Endothelial cell (in vitro differentiated cells): ENCODE measurements at regions not wholly inside any gene's neighbourhood (a gene's known extent, or its start where the extent isn't known, plus 50 kb on each side); places are given as distances from the start of the nearest gene placed in this dataset.

Source experiments
- DNase-seq: peaks from one replicate; pipeline ENCODE4 v3.0.0; 2021; ENCODE audit warnings: low spot score
- H3K27ac Mint-ChIP-seq: one replicate; pipeline ENCODE4 v1.8.0; 2021; ENCODE audit warnings: mixed read lengths, inconsistent platforms; ENCODE audit not compliant: unreplicated experiment
- H3K27me3 Mint-ChIP-seq: one replicate; pipeline ENCODE4 v1.8.0; 2021; ENCODE audit warnings: mild to moderate bottlenecking, moderate library complexity, mixed read lengths, inconsistent platforms; ENCODE audit not compliant: unreplicated experiment
- H3K36me3 Mint-ChIP-seq: one replicate; pipeline ENCODE4 v1.8.0; 2021; ENCODE audit warnings: mild to moderate bottlenecking, low read depth, mixed read lengths, inconsistent platforms; ENCODE audit not compliant: unreplicated experiment
- H3K4me1 Mint-ChIP-seq: one replicate; pipeline ENCODE4 v1.8.0; 2021; ENCODE audit warnings: mild to moderate bottlenecking, mixed read lengths, inconsistent platforms; ENCODE audit not compliant: unreplicated experiment
- H3K4me3 Mint-ChIP-seq: one replicate; pipeline ENCODE4 v1.8.0; 2021; ENCODE audit warnings: mild to moderate bottlenecking, mixed read lengths, inconsistent platforms; ENCODE audit not compliant: unreplicated experiment
- H3K9me3 Mint-ChIP-seq: one replicate; pipeline ENCODE4 v1.8.0; 2021; ENCODE audit warnings: mixed read lengths, inconsistent platforms; ENCODE audit not compliant: unreplicated experiment
- TF ChIP-seq, protein P1 (sequence below): fragments of 200-600 bp; sonication (generic); IDR thresholded peaks from one replicate; pipeline ENCODE4 v1.5.0; 2021; ENCODE audit warnings: antibody characterized with exemption; ENCODE audit not compliant: unreplicated experiment

GRCh38 chr5:88545338-88545737 is 276.7 kb upstream of the TMEM161B start:
- TF ChIP-seq, protein P1, sequence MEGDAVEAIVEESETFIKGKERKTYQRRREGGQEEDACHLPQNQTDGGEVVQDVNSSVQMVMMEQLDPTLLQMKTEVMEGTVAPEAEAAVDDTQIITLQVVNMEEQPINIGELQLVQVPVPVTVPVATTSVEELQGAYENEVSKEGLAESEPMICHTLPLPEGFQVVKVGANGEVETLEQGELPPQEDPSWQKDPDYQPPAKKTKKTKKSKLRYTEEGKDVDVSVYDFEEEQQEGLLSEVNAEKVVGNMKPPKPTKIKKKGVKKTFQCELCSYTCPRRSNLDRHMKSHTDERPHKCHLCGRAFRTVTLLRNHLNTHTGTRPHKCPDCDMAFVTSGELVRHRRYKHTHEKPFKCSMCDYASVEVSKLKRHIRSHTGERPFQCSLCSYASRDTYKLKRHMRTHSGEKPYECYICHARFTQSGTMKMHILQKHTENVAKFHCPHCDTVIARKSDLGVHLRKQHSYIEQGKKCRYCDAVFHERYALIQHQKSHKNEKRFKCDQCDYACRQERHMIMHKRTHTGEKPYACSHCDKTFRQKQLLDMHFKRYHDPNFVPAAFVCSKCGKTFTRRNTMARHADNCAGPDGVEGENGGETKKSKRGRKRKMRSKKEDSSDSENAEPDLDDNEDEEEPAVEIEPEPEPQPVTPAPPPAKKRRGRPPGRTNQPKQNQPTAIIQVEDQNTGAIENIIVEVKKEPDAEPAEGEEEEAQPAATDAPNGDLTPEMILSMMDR = no peak
- H3K36me3 Mint-ChIP-seq = no peaks in the 10 kb centered on the region
- no peak overlapping the region for H3K4me3 Mint-ChIP-seq
- no peak for DNase-seq
- H3K9me3 Mint-ChIP-seq = no peaks in the 10 kb centered on the region
- H3K27me3 Mint-ChIP-seq = no peaks in the 10 kb centered on the region
- H3K27ac Mint-ChIP-seq = no peak overlapping the region
- no peaks in the 10 kb centered on the region for H3K4me1 Mint-ChIP-seq

- Mint-ChIP-seq H3K36me3 (no peaks in the 10 kb centered on the region), H3K27ac (no peak overlapping the region), H3K9me3 (no peaks in the 10 kb centered on the region), H3K27me3 (no peaks in the 10 kb centered on the region), H3K4me3 (no peak overlapping the region), H3K4me1 (no peaks in the 10 kb centered on the region)
- TF ChIP-seq, protein P1 = no peak
- no peak for DNase-seq
Measured at GRCh38 chr5:88544671-88545070, 276.0 kb upstream of the TMEM161B start.

DNA sequence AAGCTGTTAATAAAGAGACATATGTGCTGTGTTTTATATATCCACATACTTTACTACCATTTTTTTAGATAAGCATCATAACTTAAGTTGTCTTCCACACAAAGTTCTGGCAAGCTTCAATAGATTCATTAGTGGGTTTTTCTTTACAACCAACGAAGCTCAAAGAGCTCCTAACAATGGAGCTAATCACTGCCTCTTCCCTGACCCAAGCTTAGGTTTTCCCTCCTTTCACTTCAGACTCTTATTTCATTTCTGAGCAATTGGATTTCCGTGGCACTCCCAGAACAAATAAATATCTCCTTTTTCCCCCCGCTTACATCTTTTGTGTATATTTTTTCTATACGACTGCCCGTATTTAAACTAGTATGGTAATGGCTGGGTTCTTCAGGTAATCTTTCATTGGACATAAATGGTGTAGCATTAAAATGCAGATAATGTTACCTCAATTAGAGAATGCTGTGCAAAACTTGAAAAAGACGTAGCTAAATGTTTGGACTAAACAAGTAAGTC is 275.5 kb upstream of the TMEM161B start:
- Mint-ChIP-seq H3K9me3 (no peaks in the 10 kb centered on the region), H3K36me3 (no peaks in the 10 kb centered on the region), H3K4me1 (no peaks in the 10 kb centered on the region), H3K27me3 (no peaks in the 10 kb centered on the region), H3K27ac (no peak overlapping the region), H3K4me3 (no peak overlapping the region)
- TF ChIP-seq, protein P1 = no peak
- no peak for DNase-seq

DNA sequence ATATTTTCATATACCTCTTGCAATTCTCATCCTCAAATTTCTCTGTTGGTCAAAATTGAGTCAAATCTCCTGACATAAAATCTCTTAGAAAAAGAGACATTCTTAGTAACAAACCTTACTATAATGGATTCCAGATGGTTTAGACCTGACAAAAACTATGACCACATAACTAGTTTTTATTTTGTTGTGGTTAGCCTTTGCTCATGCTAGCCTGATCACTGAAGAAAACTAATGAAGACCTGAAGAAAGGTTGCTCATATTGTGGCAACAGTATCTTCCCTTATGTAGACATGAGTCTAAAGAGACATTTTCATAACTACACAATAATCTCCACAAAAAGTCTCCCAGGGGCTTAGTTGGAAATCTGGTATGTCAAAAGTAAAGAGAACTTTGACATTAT is 274.1 kb upstream of the TMEM161B start:
- H3K4me1 Mint-ChIP-seq = no peaks in the 10 kb centered on the region
- TF ChIP-seq, protein P1 = no peak
- no peaks in the 10 kb centered on the region for H3K27me3 Mint-ChIP-seq
- H3K9me3 Mint-ChIP-seq = no peaks in the 10 kb centered on the region
- no peak overlapping the region for H3K27ac Mint-ChIP-seq
- H3K36me3 Mint-ChIP-seq = no peaks in the 10 kb centered on the region
- no peak for DNase-seq
- no peak overlapping the region for H3K4me3 Mint-ChIP-seq

- Mint-ChIP-seq H3K36me3 (no peaks in the 10 kb centered on the region), H3K4me3 (no peak overlapping the region), H3K27ac (no peak overlapping the region), H3K27me3 (no peaks in the 10 kb centered on the region), H3K4me1 (no peaks in the 10 kb centered on the region), H3K9me3 (no peaks in the 10 kb centered on the region)
- TF ChIP-seq, protein P1 = no peak
- DNase-seq = no peak
Measured at GRCh38 chr5:88540471-88541115, 271.9 kb upstream of the TMEM161B start.
